ENCODE measurements at regions not wholly inside any gene's neighbourhood (a gene's known extent, or its start where the extent isn't known, plus 50 kb on each side); places are given as distances from the start of the nearest gene placed in this dataset.
A peak's percentile ranks its signal among the peaks of the same experiment; 100 is the strongest.
"Not testable (repeated sequence)": the region's sequence is repeated elsewhere in the genome, so short reads cannot be mapped to it uniquely, and the experiment has no call there.

- intact Hi-C loops (cut with DNase I): no loop called here
- Histone ChIP-seq H3K4me1 (ENCODE audit: control insufficient read depth in 2 of 3, insufficient read depth in 2 of 3, low read depth in 1 of 3, low read length in 3 of 3) (no peaks in the 10 kb centered on the region), H3K9ac (ENCODE audit: low read length in 3 of 3) (no peak overlapping the region), H3K27me3 (ENCODE audit: control insufficient read depth, insufficient read depth, low read length) (no peaks in the 10 kb centered on the region), H3K9me3 (ENCODE audit: control insufficient read depth in 2 of 3, insufficient read depth in 1 of 3, low read length in 3 of 3) (peaks cover 0 to 7% (median 0%) of the 10 kb centered on the region in 3 donors), H3K27ac (ENCODE audit: low read depth in 2 of 2, low read length in 2 of 2) (no peak overlapping the region), H3K36me3 (ENCODE audit: control insufficient read depth in 2 of 3, insufficient read depth in 3 of 3, low read length in 3 of 3) (no peaks in the 10 kb centered on the region), H3K4me3 (ENCODE audit: low read length in 3 of 3) (no peak overlapping the region)
- DNase-seq (no peak), FAIRE-seq (no peak)
- no peak for TF ChIP-seq CTCF (IDR thresholded peaks at IDR 0.05; ENCODE audit: borderline replicate concordance, extremely low read depth, insufficient read depth)
Measured at GRCh38 chr12:84034871-84035270, 877.7 kb downstream of the SLC6A15 start.

GRCh38 chr12:84033162-84033561 is 879.4 kb downstream of the SLC6A15 start:
- Histone ChIP-seq H3K4me3 (ENCODE audit: low read length in 3 of 3) (no peak overlapping the region), H3K27me3 (ENCODE audit: control insufficient read depth, insufficient read depth, low read length) (no peaks in the 10 kb centered on the region), H3K27ac (ENCODE audit: low read depth in 2 of 2, low read length in 2 of 2) (no peak overlapping the region), H3K9me3 (ENCODE audit: control insufficient read depth in 2 of 3, insufficient read depth in 1 of 3, low read length in 3 of 3) (peaks cover 0 to 7% (median 0%) of the 10 kb centered on the region in 3 donors), H3K4me1 (ENCODE audit: control insufficient read depth in 2 of 3, insufficient read depth in 2 of 3, low read depth in 1 of 3, low read length in 3 of 3) (no peaks in the 10 kb centered on the region), H3K36me3 (ENCODE audit: control insufficient read depth in 2 of 3, insufficient read depth in 3 of 3, low read length in 3 of 3) (no peaks in the 10 kb centered on the region), H3K9ac (ENCODE audit: low read length in 3 of 3) (no peak overlapping the region)
- intact Hi-C loops (cut with DNase I): no loop called here
- FAIRE-seq (no peak), DNase-seq (peak in 1 of 5 donors; percentile 56)
- TF ChIP-seq CTCF (IDR thresholded peaks at IDR 0.05; ENCODE audit: borderline replicate concordance, extremely low read depth, insufficient read depth): no peak

- H3K27me3 ChIP-seq (ENCODE audit: control insufficient read depth, insufficient read depth, low read length); H3K27ac ChIP-seq (ENCODE audit: low read depth in 2 of 2, low read length in 2 of 2); intact Hi-C loops (cut with DNase I); DNase-seq; H3K9ac ChIP-seq (ENCODE audit: low read length in 3 of 3); H3K9me3 ChIP-seq (ENCODE audit: control insufficient read depth in 2 of 3, insufficient read depth in 1 of 3, low read length in 3 of 3); H3K36me3 ChIP-seq (ENCODE audit: control insufficient read depth in 2 of 3, insufficient read depth in 3 of 3, low read length in 3 of 3); FAIRE-seq; H3K4me3 ChIP-seq (ENCODE audit: low read length in 3 of 3); H3K4me1 ChIP-seq (ENCODE audit: control insufficient read depth in 2 of 3, insufficient read depth in 2 of 3, low read depth in 1 of 3, low read length in 3 of 3): not testable (repeated sequence)
Measured at GRCh38 chr12:84018556-84019179, 893.9 kb downstream of the SLC6A15 start.

- Histone ChIP-seq H3K4me3 (ENCODE audit: low read length in 3 of 3) (no peak overlapping the region), H3K36me3 (ENCODE audit: control insufficient read depth in 2 of 3, insufficient read depth in 3 of 3, low read length in 3 of 3) (no peaks in the 10 kb centered on the region), H3K4me1 (ENCODE audit: control insufficient read depth in 2 of 3, insufficient read depth in 2 of 3, low read depth in 1 of 3, low read length in 3 of 3) (no peaks in the 10 kb centered on the region), H3K27ac (ENCODE audit: low read depth in 2 of 2, low read length in 2 of 2) (no peak overlapping the region), H3K27me3 (ENCODE audit: control insufficient read depth, insufficient read depth, low read length) (no peaks in the 10 kb centered on the region), H3K9ac (ENCODE audit: low read length in 3 of 3) (no peak overlapping the region), H3K9me3 (ENCODE audit: control insufficient read depth in 2 of 3, insufficient read depth in 1 of 3, low read length in 3 of 3) (peaks cover 0 to 2% (median 0%) of the 10 kb centered on the region in 3 donors)
- intact Hi-C loops (cut with DNase I): no loop called here
- FAIRE-seq: no peak
- no peak for TF ChIP-seq CTCF (IDR thresholded peaks at IDR 0.05; ENCODE audit: borderline replicate concordance, extremely low read depth, insufficient read depth)
- DNase-seq: no peak
Measured at GRCh38 chr12:84016956-84017355, 895.6 kb downstream of the SLC6A15 start.
